22Rv1 (cell line): ENCODE measurements at regions not wholly inside any gene's neighbourhood (a gene's known extent, or its start where the extent isn't known, plus 50 kb on each side); places are given as distances from the start of the nearest gene placed in this dataset.

ENCODE experiments used
- H3K27ac ChIP-seq: fragments of 450-650 bp; 2 replicates; pipeline ENCODE4 v1.5.1; 2017
- ZFX ChIP-seq: fragments of 450-650 bp; IDR thresholded peaks from 2 replicates; pipeline ENCODE4 v1.6.1; 2017; ENCODE audit warnings: antibody characterized with exemption, borderline replicate concordance
- TF ChIP-seq, protein P1 (sequence below): fragments of 450-650 bp; IDR thresholded peaks from 2 replicates; pipeline ENCODE4 v1.5.1; 2017; ENCODE audit warnings: mild to moderate bottlenecking

DNA sequence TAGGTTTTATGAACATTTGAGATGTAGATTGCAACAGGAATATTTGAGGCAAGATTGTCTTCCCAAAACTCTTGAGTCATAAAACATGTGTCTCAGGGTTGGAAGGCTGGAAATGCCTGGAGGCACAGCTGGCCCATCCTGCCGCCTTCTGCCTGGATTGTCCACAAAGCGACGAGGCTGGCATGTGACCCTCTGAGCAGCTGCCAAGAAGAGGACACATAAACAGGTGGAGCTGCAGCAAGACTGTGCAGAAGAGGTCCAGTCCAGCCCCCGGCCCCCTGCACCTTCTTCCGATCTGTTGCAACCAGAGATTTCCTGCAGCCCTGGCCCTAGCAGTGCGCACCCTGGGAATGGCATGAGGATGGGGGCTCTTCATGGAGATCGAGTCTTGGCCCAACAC, 101.9 kb upstream of the BCOR start:
- H3K27ac ChIP-seq: no peak overlapping the region
- no peak for TF ChIP-seq ZFX
- TF ChIP-seq, protein P1, sequence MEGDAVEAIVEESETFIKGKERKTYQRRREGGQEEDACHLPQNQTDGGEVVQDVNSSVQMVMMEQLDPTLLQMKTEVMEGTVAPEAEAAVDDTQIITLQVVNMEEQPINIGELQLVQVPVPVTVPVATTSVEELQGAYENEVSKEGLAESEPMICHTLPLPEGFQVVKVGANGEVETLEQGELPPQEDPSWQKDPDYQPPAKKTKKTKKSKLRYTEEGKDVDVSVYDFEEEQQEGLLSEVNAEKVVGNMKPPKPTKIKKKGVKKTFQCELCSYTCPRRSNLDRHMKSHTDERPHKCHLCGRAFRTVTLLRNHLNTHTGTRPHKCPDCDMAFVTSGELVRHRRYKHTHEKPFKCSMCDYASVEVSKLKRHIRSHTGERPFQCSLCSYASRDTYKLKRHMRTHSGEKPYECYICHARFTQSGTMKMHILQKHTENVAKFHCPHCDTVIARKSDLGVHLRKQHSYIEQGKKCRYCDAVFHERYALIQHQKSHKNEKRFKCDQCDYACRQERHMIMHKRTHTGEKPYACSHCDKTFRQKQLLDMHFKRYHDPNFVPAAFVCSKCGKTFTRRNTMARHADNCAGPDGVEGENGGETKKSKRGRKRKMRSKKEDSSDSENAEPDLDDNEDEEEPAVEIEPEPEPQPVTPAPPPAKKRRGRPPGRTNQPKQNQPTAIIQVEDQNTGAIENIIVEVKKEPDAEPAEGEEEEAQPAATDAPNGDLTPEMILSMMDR: no peak

DNA sequence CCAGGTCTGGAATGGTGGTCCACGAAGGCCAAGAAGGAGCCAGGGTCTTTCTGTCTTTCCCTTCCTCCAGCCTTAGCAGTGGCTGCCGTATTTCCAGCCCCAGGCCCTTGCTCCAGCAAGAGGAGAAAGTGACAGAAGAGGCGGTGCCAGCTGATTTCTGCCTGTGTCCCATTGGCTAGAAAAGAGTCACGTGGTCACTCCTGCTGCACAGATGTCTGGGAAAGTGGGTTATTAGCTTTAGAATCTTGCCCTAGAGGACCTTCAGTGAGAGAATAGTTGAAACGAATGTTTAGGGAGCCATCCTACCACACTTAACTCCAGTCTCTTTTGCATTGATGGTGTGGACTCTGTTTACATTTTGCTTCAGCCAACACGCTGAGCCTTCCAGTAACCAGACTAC, 99.3 kb upstream of the BCOR start:
- no peak overlapping the region for H3K27ac ChIP-seq
- TF ChIP-seq ZFX: no peak
- TF ChIP-seq, protein P1: no peak

DNA sequence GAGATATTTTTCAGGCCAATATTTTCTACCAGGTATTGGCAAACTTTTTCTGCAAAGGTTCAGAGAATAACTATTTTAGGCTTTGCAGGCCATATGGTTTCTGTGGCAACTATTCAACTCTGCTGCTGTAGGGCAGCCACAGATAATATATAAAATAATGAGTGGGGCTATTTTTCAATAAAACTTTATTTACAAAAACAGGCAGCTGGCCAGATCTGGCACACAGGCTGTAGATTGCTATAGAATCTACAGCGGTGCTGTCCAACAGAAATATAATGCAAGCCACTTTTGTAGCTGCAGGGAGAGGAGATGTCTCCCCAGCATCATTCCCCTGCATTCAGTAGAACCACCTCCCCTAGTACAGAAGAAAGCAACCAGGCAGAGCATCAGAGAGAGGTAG, 97.6 kb upstream of the BCOR start:
- H3K27ac ChIP-seq: no peak overlapping the region
- TF ChIP-seq ZFX: no peak
- TF ChIP-seq, protein P1: no peak

DNA sequence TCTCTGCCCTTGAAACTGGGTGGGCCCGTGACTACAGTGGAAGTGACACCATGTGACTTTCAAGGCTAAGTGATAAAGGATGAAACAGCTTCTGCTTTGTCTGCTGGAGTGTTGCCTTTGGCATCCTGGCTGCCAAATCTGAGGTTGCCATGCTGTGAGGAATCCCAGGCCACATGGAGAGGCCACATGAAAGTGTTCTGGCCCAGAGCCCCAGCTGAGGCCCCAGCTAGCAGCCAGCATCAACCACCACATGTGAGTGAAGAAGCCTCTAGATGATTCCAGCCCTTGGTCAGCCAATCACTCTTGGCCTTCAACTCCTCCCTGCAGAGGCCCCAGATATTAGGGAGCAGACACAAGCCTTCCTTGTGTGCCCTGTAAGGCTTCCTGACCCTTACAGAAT, 94.4 kb upstream of the BCOR start:
- TF ChIP-seq ZFX: no peak
- TF ChIP-seq, protein P1: no peak
- no peak overlapping the region for H3K27ac ChIP-seq

DNA sequence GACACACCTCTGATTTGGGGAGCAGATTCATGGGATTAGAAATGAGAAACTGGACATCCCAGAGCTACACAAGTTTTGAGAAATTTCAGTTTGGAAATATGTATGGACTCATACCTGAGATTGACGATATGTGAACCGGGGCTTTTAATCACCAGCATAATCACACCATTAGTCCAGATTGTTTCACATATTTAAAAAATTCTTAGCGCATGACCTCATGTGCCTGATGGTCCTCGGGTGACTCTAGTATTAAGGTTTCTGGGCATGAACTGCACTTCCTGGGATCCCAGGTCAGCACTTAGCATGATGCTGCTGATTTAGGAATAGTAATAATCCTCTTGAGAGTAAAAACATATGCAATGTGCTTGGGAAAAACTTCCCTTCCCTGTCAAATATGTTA, 91.9 kb upstream of the BCOR start:
- no peak overlapping the region for H3K27ac ChIP-seq

DNA sequence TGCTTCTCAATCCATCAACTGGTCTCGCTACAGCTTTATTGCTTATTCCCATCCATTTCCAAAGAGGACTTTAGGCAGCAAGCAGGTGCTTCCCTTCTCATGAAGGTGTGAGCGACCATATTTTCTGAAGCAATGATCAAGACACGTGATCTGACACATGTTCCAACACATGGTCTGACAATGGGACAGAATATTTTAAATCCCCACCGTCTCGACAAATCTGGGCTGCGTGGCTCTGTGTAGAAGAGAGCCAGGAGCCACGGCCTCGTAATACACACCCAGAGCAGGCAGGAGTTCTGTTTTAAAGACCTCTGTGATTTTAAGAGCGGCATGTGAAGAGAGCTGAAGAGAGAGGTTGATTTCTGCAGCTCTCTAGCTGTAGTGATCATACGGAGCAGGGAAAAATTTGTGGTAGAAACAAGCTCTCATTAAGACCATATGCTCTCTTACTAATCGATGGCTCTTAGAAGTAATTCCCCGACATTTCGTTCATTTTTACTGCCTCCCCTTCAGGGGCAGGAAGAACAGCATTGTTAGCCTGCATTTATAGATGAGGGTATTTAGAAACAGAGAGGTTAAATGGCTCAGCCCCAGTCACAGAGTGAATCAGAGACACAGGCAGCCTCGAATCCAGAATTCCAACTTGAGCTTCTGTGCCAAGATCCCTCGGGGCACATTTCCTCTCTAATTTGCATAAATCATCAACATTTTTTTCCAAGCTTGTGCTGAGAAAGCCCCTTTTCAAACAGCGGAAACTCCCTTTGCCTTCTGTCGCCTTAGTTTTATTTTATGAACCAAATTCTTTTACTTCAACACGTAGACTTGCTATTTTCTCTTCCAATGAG, 91.0 kb upstream of the BCOR start:
- H3K27ac ChIP-seq: no peak overlapping the region
- TF ChIP-seq, protein P1: no peak
- no peak for TF ChIP-seq ZFX

More for the DNA sequence above, 91.9 kb upstream of the BCOR start:
- TF ChIP-seq, protein P1: no peak
- TF ChIP-seq ZFX: no peak

DNA sequence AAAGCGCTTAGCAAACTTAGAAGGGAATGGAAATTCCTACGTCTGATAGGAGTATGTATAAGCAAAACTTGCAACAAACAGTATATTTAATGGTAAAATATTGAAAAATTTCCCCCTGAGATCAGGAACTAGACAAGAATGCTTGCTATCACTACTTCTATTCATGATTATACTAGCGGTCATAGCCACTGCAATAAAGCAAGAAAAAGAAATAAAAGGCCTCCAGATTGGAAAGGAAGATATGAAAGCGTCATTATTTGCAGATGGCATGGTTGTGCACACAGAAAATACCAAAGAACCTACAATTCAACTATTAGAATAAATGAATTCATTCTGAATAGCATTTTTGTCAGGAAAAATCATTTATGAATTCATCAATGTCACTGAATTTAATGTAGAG, 87.2 kb upstream of the BCOR start:
- TF ChIP-seq ZFX: no peak
- TF ChIP-seq, protein P1: no peak
- no peak overlapping the region for H3K27ac ChIP-seq
